HG03045 (cell line): ENCODE measurements at regions not wholly inside any gene's neighbourhood (a gene's known extent, or its start where the extent isn't known, plus 50 kb on each side); places are given as distances from the start of the nearest gene placed in this dataset.

Experiments used
- ATAC-seq: cut with Tn5 transposase; IDR thresholded peaks from one replicate; pipeline ENCODE4 v1.9.1; 2021; ENCODE audit warnings: mild to moderate bottlenecking, moderate library complexity; ENCODE audit not compliant: unreplicated experiment

DNA sequence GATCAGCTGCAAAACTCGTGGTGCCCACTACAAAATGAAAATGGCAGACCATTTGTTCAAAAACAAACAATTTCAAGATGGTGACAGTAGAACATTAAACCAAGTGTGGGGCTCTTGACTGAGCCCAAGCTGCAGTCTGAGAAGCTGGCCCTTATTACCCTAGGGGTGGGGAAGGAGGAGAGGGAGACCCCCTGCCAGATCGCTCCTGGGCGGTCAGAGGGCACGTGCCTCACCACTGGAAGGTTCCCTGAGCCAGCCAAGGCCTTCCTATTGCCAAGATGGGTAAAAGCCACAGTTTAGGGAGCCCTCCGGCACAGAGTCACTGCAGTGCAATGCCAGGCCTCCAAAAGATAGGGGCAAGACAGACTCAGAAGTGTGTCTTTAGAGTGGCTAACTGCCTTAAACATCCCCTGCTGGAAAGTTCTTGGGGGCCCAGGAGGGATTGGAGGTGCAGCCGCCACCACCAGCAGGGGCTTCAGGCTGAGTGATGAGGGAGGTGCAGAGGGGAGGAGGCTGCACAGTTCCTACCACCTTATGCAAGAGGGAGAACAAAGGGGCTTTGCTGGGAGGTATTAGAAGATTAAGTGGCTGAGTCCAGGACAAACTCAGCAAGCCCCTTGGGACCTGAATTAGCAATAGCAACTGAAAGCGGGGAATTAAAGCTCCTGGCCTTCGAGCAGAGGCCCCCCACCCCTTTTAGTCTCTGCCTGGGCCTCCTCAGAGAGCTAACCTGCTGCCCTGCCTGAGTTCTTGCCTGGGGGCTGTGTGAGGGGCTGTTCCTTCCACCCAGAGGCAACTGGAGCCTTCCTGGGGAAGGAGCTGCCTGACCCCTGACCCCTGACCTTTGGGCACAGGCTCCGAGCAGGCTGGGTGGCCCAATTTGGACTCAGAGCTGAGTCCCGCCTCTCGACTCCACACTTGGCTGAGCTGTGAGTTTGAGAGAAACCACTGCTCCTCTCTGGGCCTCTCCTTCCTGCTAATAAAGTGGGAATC, 88.4 kb downstream of the VEGFA start:
- no peak for ATAC-seq

DNA sequence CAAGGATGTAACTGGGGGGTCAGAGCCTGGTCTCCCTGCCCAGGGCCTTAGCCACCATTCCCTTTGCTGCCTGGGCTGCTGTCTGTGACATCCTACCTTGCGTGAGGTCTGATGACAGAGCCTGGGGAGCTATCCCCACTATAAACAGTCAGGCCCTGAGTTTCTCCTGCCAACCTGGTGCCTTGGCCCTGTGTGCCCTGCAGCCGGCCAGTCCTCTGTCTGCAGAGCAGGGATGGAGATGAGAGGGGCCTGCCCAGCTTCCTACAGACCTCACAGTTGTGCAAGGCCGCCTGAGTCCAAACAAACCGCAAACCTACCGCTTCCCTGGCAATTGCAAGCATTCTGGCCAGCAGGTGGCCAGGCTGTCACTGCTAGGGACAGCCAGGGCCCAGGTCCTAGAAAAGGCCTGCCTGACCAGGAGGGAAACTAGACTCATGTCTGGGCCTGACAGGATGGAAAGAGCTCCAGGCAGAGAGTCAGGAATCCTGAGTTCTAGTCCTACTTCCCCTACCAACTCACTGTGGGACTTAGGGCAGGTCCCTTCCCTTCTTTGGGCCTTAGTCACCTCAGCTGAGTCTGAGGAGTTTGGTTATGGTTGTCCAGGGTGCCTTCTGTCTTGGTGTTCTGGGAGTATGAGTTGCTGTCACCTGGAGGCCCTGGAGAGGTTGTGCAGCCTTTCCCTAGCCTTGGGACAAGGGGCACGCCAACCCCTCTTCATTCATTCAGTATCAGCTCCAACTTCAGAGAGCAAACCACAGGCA, 86.2 kb downstream of the VEGFA start:
- no peak for ATAC-seq

DNA sequence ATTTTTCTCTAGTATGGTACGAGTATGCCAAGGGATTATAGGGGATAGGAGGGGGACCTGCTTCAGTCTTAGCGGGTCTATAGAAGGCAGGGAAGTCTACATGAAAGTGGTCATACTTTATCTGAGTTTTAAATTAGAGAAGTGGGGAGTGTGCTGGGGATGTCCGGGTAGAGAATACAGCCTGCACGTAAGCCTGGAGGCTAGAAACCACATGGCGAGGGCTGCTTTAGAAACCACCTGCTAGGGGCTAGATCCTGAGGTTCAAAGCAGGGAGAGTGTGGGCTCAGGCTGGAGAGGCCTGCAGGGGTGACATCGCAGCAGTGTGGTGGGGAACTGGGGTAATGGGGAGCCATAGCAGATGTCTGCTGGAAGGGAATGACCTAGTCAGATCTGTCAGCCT, 85.2 kb downstream of the VEGFA start:
- no peak for ATAC-seq

DNA sequence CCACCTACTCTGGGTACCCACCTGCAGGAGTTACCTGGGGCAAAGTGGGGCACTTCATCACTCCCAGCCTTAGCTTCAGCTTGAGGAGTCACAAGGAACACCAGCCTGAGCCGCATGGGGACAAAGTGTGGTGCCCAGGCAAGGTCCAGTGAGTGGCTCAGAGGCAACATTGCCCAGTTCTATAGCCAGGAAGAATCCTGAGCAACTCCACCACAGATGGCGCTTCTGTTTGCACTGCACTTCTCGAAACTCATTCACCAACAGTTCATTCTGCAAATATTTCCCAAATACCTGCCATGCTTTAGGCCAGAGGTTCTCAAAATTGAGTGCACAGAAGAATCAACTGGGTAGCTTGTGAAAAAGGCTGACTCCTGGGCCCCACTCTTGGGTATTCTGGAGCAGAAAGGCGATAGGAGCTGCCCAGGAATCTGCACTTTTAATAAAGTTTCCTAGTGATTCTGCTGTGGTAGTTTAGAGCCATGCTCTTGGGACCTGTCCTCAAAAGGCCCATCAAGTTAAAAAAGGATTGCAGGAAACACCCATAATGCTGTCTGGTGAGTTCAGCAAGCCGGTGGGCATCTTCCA, 83.1 kb downstream of the VEGFA start:
- ATAC-seq: no peak

- ATAC-seq: no peak
These were observed 82.4 kb downstream of the VEGFA start for GRCh38 chr6:43852350-43852864.

GRCh38 chr6:43851204-43851865, 81.3 kb downstream of the VEGFA start:
- no peak for ATAC-seq

DNA sequence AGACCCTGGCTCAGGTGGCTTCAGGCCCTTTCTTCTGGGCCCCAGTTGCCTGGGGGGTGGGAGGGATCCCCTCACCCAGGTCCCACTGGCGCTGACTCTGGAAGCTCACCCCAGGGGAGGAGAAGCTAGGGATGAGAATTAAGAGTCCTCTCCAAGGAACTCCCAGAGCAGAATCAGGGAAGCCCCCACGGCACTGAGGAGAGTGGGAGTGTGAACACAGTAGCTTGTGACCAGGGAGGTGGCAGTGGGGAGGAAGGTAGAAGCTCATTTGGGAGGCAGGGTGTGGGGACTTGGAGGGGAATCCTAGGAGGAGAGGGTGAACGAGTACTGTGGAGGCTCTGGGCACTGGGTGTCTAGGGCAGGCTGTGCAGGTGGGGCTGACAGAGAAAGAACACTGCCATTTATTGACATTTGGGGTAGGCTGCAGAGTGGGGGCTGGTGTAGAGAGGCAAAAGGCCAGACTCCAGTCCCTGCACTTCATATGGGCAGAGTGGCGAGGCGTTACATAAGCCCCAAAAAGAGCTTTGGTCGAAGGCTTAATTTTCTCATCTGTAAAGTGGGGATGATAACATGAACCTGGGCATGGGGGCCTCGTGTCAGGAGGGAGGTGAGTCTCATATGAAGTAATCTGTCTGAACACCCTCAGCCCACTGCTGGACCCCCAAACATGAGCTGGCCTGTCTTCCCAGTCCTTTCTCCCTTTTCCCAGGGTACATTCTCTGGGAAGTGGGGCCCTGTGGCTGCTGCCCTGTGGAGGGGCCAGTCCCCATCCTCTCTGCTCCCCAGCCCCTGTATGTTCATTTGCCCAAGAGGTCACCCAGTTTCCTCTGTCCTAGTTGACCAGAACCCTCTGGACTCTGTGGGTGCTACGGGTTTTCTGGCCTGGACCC, 80.5 kb downstream of the VEGFA start:
- ATAC-seq: no peak

GRCh38 chr6:43849844-43850243, 79.8 kb downstream of the VEGFA start:
- no peak for ATAC-seq

DNA sequence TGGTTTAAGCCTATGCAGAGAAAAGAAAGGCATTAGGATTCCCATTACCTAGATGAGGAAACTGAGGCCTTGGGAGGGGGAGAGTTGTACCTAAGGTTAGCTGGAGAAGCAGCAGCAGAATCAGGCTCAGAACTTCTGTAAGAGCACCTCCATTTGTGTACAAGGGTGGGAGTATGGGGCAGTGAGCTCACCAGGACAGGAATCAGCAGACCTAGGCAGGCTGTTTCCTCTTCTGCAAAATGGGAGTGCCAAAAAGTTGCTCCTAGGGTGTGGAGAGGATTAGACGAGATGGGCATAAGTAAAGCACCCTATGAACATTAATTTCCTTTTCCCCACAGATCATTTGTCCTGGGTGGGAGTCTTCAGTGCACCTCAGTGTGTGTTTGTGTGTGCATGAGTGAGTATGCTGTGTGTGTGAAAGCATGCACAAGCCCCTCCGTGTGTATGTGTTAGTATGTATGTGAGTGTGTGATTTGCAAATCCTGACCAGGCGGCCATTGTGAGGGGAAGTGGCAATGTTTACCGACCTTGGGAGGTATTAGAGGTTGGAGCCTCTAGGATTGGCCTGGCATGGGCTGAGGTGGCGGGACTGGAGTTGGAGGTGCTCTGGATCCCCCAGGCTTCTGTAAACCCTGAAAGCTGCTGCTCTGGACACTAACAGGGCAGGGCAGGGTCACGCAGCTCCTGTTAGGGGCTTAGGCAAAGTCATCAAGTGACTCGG, 78.8 kb downstream of the VEGFA start:
- ATAC-seq: no peak

GRCh38 chr6:43847741-43848630, 78.0 kb downstream of the VEGFA start:
- no peak for ATAC-seq

GRCh38 chr6:43846556-43846955, 76.5 kb downstream of the VEGFA start:
- no peak for ATAC-seq

- ATAC-seq: no peak
These were observed 75.6 kb downstream of the VEGFA start for GRCh38 chr6:43845646-43846045.

GRCh38 chr6:43843669-43844171, 73.7 kb downstream of the VEGFA start:
- no peak for ATAC-seq

DNA sequence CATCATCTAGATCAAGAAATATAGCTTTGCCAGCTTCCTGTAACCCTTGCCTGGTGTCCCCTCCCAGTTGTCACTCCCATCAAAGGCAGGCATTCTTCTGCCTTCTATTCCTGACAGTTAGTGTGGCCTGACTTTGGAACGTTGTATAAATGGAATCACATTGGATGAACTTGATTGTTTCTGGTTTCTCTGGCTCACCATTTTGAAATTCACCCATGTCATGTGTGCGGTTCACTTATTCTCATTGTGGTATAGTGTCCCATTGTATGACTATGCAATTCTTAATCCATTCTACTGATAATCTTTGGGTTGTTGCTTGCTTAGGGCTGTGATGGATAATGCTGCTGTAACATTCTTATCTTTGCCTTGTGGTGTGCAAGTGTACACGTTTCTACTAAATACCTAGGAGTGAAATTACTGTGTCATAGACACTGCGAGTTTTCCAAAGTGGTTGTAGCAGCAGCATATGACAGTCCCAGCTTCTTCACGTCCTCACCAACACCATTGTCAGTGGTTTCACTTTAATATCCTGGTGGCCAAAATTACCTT, 73.2 kb downstream of the VEGFA start:
- no peak for ATAC-seq

GRCh38 chr6:43842231-43842794, 72.3 kb downstream of the VEGFA start:
- no peak for ATAC-seq

GRCh38 chr6:43840490-43841218, 70.6 kb downstream of the VEGFA start:
- ATAC-seq: no peak
